ENCODE measurements at regions not wholly inside any gene's neighbourhood (a gene's known extent, or its start where the extent isn't known, plus 50 kb on each side); places are given as distances from the start of the nearest gene placed in this dataset.

- TF ChIP-seq CTCF (conservative IDR thresholded peaks at IDR 0.05) (no peak), ZFX (IDR thresholded peaks at IDR 0.05) (no peak)
These were observed 162.3 kb downstream of the DAD1 start for GRCh38 chr14:22426711-22427110.

Measured in C4-2B (cell line).